GM21717 (cell line): ENCODE measurements at regions not wholly inside any gene's neighbourhood (a gene's known extent, or its start where the extent isn't known, plus 50 kb on each side); places are given as distances from the start of the nearest gene placed in this dataset.
A peak's percentile ranks its signal among the peaks of the same experiment; 100 is the strongest.
"Not testable (repeated sequence)": the region's sequence is repeated elsewhere in the genome, so short reads cannot be mapped to it uniquely, and the experiment has no call there.

Experiments
- ATAC-seq: cut with Tn5 transposase; IDR thresholded peaks from one replicate; pipeline ENCODE4 v1.9.1; 2021; ENCODE audit warnings: mild to moderate bottlenecking, moderate library complexity; ENCODE audit not compliant: unreplicated experiment

GRCh38 chr3:25895031-25895430, 105.1 kb downstream of the OXSM start:
- no peak for ATAC-seq

- ATAC-seq, result no peak
Measured at GRCh38 chr3:25895443-25895842, 105.6 kb downstream of the OXSM start.

GRCh38 chr3:25897019-25897418, 107.1 kb downstream of the OXSM start:
- ATAC-seq, result peak; percentile 68

- no peak for ATAC-seq
Measured at GRCh38 chr3:25899352-25900101, 109.6 kb downstream of the OXSM start.

GRCh38 chr3:25900161-25900560, 110.3 kb downstream of the OXSM start:
- no peak for ATAC-seq

GRCh38 chr3:25901796-25902195, 111.9 kb downstream of the OXSM start:
- ATAC-seq, result no peak

GRCh38 chr3:25902586-25902985, 112.7 kb downstream of the OXSM start:
- ATAC-seq, result no peak

- ATAC-seq, result no peak
Measured at GRCh38 chr3:25903371-25904129, 113.7 kb downstream of the OXSM start.

- no peak for ATAC-seq
Measured at GRCh38 chr3:25904206-25904605, 114.3 kb downstream of the OXSM start.

- ATAC-seq, result no peak
Measured at GRCh38 chr3:25906132-25906906, 116.4 kb downstream of the OXSM start.

GRCh38 chr3:25907081-25907480, 117.2 kb downstream of the OXSM start:
- ATAC-seq, result no peak

- ATAC-seq, result no peak
Measured at GRCh38 chr3:25910105-25910504, 120.2 kb downstream of the OXSM start.

- ATAC-seq, result peak; percentile 78
Measured at GRCh38 chr3:25910997-25911396, 121.1 kb downstream of the OXSM start.

GRCh38 chr3:25911525-25912295, 121.8 kb downstream of the OXSM start:
- no peak for ATAC-seq

GRCh38 chr3:25913179-25913578, 123.3 kb downstream of the OXSM start:
- no peak for ATAC-seq

GRCh38 chr3:25915673-25916072, 125.8 kb downstream of the OXSM start:
- ATAC-seq, result no peak

- no peak for ATAC-seq
Measured at GRCh38 chr3:25916321-25916720, 126.4 kb downstream of the OXSM start.

GRCh38 chr3:25931967-25932366, 142.1 kb downstream of the OXSM start:
- ATAC-seq, result not testable (repeated sequence)

GRCh38 chr3:25938566-25939325, 148.9 kb downstream of the OXSM start:
- no peak for ATAC-seq

GRCh38 chr3:25940935-25941334, 151.0 kb downstream of the OXSM start:
- ATAC-seq, result no peak
